ENCODE measurements at regions not wholly inside any gene's neighbourhood (a gene's known extent, or its start where the extent isn't known, plus 50 kb on each side); places are given as distances from the start of the nearest gene placed in this dataset.
A peak's percentile ranks its signal among the peaks of the same experiment; 100 is the strongest.

DNA sequence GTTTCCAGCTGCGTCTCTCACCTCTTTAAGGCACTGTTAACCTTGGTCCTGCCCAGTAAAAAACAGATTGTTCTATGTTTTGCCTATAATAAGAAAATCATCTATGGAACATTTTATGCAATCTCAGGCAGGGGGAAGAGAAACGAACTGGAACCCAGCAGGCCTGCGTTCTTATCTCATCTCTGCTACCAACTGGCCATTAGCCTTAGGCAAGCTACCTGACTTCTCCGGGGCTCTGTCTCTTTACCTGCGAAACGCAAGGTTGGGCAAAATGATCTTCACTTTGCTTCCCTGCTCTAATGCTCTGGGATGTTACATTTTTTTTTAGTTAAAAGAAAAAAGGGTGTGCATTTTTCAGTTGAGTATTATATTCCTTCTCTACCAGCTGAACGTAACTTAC is 70.5 kb upstream of the WIPF1 start:
- ATAC-seq (no peak), DNase-seq (no peak)
- H3K4me3 ChIP-seq, result no peak overlapping the region
- 91 to 92% (median 92%) methylated on average over 7 of the region's 7 CpGs for WGBS, 3 donors
- H3K27ac ChIP-seq, result no peak overlapping the region
- intact Hi-C loops (cut with DNase I), result no loop called here
- no peaks in the 10 kb centered on the region for H3K36me3 ChIP-seq (ENCODE audit: insufficient read depth in 1 of 2, low read depth in 1 of 2)
- peaks cover 5% of the 10 kb centered on the region for H3K4me1 ChIP-seq
- H3K27me3 ChIP-seq (ENCODE audit: insufficient read depth in 3 of 3, low read length in 2 of 3), result no peaks in the 10 kb centered on the region
- TF ChIP-seq, protein P1, sequence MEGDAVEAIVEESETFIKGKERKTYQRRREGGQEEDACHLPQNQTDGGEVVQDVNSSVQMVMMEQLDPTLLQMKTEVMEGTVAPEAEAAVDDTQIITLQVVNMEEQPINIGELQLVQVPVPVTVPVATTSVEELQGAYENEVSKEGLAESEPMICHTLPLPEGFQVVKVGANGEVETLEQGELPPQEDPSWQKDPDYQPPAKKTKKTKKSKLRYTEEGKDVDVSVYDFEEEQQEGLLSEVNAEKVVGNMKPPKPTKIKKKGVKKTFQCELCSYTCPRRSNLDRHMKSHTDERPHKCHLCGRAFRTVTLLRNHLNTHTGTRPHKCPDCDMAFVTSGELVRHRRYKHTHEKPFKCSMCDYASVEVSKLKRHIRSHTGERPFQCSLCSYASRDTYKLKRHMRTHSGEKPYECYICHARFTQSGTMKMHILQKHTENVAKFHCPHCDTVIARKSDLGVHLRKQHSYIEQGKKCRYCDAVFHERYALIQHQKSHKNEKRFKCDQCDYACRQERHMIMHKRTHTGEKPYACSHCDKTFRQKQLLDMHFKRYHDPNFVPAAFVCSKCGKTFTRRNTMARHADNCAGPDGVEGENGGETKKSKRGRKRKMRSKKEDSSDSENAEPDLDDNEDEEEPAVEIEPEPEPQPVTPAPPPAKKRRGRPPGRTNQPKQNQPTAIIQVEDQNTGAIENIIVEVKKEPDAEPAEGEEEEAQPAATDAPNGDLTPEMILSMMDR (IDR thresholded peaks at IDR 0.05), result no peak
- H3K9me3 ChIP-seq, result peaks cover 7% of the 10 kb centered on the region

DNA sequence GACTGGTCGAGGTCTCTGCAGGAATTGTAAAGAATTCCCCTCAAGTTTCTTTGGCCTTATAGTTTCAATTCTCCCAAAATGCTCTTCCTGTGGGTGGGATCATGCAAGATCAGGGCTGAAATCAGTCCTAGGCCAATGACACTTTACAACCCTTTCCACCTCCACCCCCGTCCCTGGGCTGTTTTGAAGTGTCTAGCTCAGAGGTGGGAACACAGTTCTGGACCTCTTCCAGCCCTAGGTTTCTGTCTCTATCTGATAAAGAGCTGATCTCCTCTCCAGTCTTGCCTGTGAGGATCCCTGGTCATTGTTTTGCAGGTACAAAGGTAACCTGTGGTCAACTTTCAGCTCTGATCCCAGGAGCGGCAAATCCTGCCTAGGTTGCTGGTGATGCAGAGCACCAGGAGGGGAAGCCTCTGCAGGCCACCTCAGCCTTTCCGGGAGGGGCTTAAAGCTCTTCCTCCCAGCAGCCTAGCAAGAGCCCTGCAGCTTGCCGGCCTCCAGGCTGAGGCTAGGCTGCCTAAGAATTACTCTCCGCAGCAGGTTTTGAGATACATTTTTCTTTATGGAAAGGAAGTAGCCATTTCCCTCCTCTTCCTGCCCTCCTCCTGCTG is 69.8 kb upstream of the WIPF1 start:
- intact Hi-C loops (cut with DNase I), result no loop called here
- ATAC-seq (no peak), DNase-seq (no peak)
- Histone ChIP-seq H3K27me3 (ENCODE audit: insufficient read depth in 3 of 3, low read length in 2 of 3) (no peaks in the 10 kb centered on the region), H3K36me3 (ENCODE audit: insufficient read depth in 1 of 2, low read depth in 1 of 2) (no peaks in the 10 kb centered on the region), H3K4me1 (peaks cover 5% of the 10 kb centered on the region), H3K4me3 (no peak overlapping the region), H3K27ac (no peak overlapping the region), H3K9me3 (peaks cover 7% of the 10 kb centered on the region)
- 47 to 62% (median 56%) methylated on average over 6 of the region's 6 CpGs for WGBS, 3 donors
- TF ChIP-seq, protein P1 (IDR thresholded peaks at IDR 0.05), result no peak

DNA sequence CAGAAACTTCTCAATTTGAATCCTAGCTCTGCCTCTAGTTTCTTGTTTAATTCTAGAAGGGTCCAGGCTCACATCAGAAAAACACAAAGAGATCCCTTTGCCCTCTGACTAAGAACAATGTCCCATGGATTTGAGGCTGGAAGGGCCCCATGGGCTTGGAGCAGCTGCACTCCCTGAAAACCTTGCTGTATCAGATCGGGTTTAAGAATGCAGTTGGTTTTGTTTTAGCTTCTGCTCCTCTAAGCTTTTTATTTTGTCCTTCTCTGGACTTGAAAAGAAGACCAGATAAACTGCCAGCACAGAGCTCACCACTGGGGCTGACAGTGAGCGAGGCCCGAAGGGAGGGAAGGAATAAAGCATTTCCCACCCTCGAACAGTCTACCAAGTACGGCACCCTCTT is 69.2 kb upstream of the WIPF1 start:
- DNase-seq (no peak), ATAC-seq (no peak)
- WGBS, 3 donors, result 24 to 50% (median 35%) methylated on average over 5 of the region's 5 CpGs
- Histone ChIP-seq H3K4me3 (no peak overlapping the region), H3K4me1 (peaks cover 5% of the 10 kb centered on the region), H3K9me3 (peaks cover 7% of the 10 kb centered on the region), H3K27ac (no peak overlapping the region), H3K36me3 (ENCODE audit: insufficient read depth in 1 of 2, low read depth in 1 of 2) (no peaks in the 10 kb centered on the region), H3K27me3 (ENCODE audit: insufficient read depth in 3 of 3, low read length in 2 of 3) (no peaks in the 10 kb centered on the region)
- TF ChIP-seq, protein P1 (IDR thresholded peaks at IDR 0.05), result no peak
- intact Hi-C loops (cut with DNase I), result no loop called here

DNA sequence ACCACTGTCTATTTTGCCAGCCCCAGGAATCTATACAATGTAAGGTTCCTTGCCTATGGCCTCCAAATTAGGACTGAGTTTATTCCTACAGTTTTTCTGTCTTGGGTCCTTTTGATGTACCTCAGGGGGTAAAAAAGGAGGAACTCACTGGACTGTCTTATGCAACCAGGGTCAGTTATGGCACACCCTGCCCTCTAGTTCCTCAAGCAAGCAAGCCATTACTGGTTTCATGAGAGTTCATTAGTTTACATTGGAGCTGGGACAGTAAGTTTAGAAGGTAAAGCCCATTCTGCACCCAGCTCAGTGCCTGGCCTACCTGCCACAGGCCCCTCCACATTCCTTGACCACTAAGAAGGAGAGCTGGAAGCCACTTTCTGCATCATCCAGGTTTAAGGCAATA is 68.7 kb upstream of the WIPF1 start:
- DNase-seq, result no peak

More for the DNA sequence above, 68.7 kb upstream of the WIPF1 start:
- Histone ChIP-seq H3K4me3 (no peak overlapping the region), H3K27ac (no peak overlapping the region), H3K4me1 (peaks cover 5% of the 10 kb centered on the region), H3K9me3 (peaks cover 2% of the 10 kb centered on the region), H3K27me3 (ENCODE audit: insufficient read depth in 3 of 3, low read length in 2 of 3) (no peaks in the 10 kb centered on the region), H3K36me3 (ENCODE audit: insufficient read depth in 1 of 2, low read depth in 1 of 2) (no peaks in the 10 kb centered on the region)
- TF ChIP-seq, protein P1 (IDR thresholded peaks at IDR 0.05), result no peak
- peak in 1 of 4 donors; percentile 27 for ATAC-seq
- intact Hi-C loops (cut with DNase I), result no loop called here

Data from psoas muscle (tissue), 7 donors.